Cardiac muscle cell (in vitro differentiated cells and primary cell): ENCODE measurements at regions not wholly inside any gene's neighbourhood (a gene's known extent, or its start where the extent isn't known, plus 50 kb on each side); places are given as distances from the start of the nearest gene placed in this dataset.
A peak's percentile ranks its signal among the peaks of the same experiment; 100 is the strongest.

Experiments used
- DNase-seq, 2 donors: peaks; one replicate each; pipeline versions ENCODE4 v3.0.0 to v3.0.0-alpha.2; 2010 to 2017; ENCODE audit warnings: low read depth in 1 of 2, low spot score in 1 of 2
- H3K27ac ChIP-seq: fragments of 200-600 bp; sonication (generic); 2 replicates; pipeline ENCODE4 v1.5.1; 2016
- H3K27me3 ChIP-seq: fragments of 200-600 bp; sonication (generic); 2 replicates; pipeline ENCODE4 v1.6.0; 2016; ENCODE audit warnings: control low read depth
- H3K36me3 ChIP-seq: fragments of 200-600 bp; sonication (generic); 2 replicates; pipeline ENCODE4 v1.5.1; 2016; ENCODE audit warnings: control low read depth
- H3K4me1 ChIP-seq: fragments of 200-600 bp; sonication (generic); 2 replicates; pipeline ENCODE4 v1.8.1; 2017; ENCODE audit warnings: low read depth, mild to moderate bottlenecking, mixed run types
- H3K4me3 ChIP-seq: fragments of 200-600 bp; sonication (generic); 2 replicates; pipeline ENCODE4 v1.5.1; 2016; ENCODE audit warnings: mild to moderate bottlenecking
- H3K9me3 ChIP-seq: fragments of 200-600 bp; sonication (generic); 2 replicates; pipeline ENCODE4 v1.5.1; 2017; ENCODE audit warnings: low read depth, mild to moderate bottlenecking, control low read depth
- CTCF ChIP-seq: IDR thresholded peaks from 2 replicates; pipeline ENCODE4 v1.5.1; 2012; ENCODE audit warnings: low read depth, mild to moderate bottlenecking, low read length

- no peak overlapping the region for H3K4me3 ChIP-seq
- no peaks in the 10 kb centered on the region for H3K27me3 ChIP-seq
- DNase-seq: no peak
- H3K4me1 ChIP-seq: no peaks in the 10 kb centered on the region
- no peak overlapping the region for H3K27ac ChIP-seq
- TF ChIP-seq CTCF: no peak
- H3K9me3 ChIP-seq: no peaks in the 10 kb centered on the region
- H3K36me3 ChIP-seq: no peaks in the 10 kb centered on the region
These were observed 338.3 kb downstream of the RNF144B start for GRCh38 chr6:18725449-18725848.

GRCh38 chr6:18733921-18734550, 346.9 kb downstream of the RNF144B start:
- no peak for TF ChIP-seq CTCF
- H3K27me3 ChIP-seq: no peaks in the 10 kb centered on the region
- no peaks in the 10 kb centered on the region for H3K4me1 ChIP-seq
- H3K36me3 ChIP-seq: no peaks in the 10 kb centered on the region
- DNase-seq: no peak
- H3K27ac ChIP-seq: no peak overlapping the region
- no peaks in the 10 kb centered on the region for H3K9me3 ChIP-seq
- no peak overlapping the region for H3K4me3 ChIP-seq

DNA sequence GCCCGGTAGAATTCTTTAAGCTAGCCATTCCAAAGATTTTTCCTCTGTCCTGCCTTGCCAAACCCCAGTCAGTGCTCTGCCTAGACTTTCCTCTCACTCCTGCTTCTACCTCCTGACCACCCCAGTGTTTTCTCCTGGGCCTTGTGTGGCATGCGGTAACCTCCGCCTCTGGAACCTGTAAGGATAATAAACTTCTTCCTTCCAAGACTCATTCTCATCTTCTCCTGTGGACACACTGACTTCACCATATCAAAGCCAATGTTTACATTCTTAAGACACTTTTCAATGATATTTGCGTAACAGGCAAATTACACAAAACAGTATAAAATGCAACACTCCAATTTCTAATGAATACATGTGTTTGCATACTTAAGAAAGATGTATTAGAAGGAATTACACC, 354.6 kb downstream of the RNF144B start:
- no peaks in the 10 kb centered on the region for H3K4me1 ChIP-seq
- no peak overlapping the region for H3K27ac ChIP-seq
- H3K9me3 ChIP-seq: no peaks in the 10 kb centered on the region
- no peak overlapping the region for H3K4me3 ChIP-seq
- DNase-seq: no peak
- no peaks in the 10 kb centered on the region for H3K36me3 ChIP-seq
- H3K27me3 ChIP-seq: no peaks in the 10 kb centered on the region
- TF ChIP-seq CTCF: no peak

- peak in 1 of 2 donors; percentile 13 for DNase-seq
- Histone ChIP-seq H3K27me3 (no peaks in the 10 kb centered on the region), H3K9me3 (no peaks in the 10 kb centered on the region), H3K4me3 (no peak overlapping the region), H3K27ac (no peak overlapping the region), H3K36me3 (no peaks in the 10 kb centered on the region), H3K4me1 (no peaks in the 10 kb centered on the region)
- no peak for TF ChIP-seq CTCF
These were observed 355.3 kb downstream of the RNF144B start for GRCh38 chr6:18742406-18742805.

- peaks cover 16% of the 10 kb centered on the region for H3K4me1 ChIP-seq
- no peak overlapping the region for H3K27ac ChIP-seq
- DNase-seq: no peak
- no peaks in the 10 kb centered on the region for H3K36me3 ChIP-seq
- no peaks in the 10 kb centered on the region for H3K9me3 ChIP-seq
- no peak for TF ChIP-seq CTCF
- H3K4me3 ChIP-seq: no peak overlapping the region
- no peaks in the 10 kb centered on the region for H3K27me3 ChIP-seq
These were observed 359.6 kb downstream of the RNF144B start for GRCh38 chr6:18746727-18747126.
